HG02885 (cell line): ENCODE measurements at regions not wholly inside any gene's neighbourhood (a gene's known extent, or its start where the extent isn't known, plus 50 kb on each side); places are given as distances from the start of the nearest gene placed in this dataset.
"Not testable (repeated sequence)": the region's sequence is repeated elsewhere in the genome, so short reads cannot be mapped to it uniquely, and the experiment has no call there.

Source experiments
- ATAC-seq: cut with Tn5 transposase; IDR thresholded peaks from one replicate; pipeline ENCODE4 v1.9.1; 2021; ENCODE audit warnings: mild to moderate bottlenecking; ENCODE audit not compliant: unreplicated experiment, poor library complexity

DNA sequence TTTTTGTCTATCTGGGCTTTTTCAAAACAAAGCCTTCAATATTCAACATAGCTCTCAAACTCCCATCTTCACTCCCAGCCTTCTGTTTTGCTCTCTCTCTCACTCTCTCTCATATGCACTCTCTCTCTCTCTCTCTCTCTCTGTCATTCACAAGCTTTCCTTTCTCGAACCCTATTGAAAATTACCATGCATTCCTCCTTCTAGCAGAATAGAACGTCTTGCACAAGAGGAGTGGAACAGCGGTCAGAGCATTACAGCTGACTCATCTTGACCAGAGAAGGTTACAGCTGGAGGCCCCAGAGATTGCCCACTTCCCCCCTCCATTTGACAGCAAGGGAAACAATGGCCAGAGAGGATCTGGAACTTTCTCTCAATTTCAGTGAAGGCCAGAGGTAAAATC lies 51.0 kb upstream of the LIFR start:
- no peak for ATAC-seq

- ATAC-seq, result no peak
Measured at GRCh38 chr5:38607930-38608564, 51.6 kb upstream of the LIFR start.

DNA sequence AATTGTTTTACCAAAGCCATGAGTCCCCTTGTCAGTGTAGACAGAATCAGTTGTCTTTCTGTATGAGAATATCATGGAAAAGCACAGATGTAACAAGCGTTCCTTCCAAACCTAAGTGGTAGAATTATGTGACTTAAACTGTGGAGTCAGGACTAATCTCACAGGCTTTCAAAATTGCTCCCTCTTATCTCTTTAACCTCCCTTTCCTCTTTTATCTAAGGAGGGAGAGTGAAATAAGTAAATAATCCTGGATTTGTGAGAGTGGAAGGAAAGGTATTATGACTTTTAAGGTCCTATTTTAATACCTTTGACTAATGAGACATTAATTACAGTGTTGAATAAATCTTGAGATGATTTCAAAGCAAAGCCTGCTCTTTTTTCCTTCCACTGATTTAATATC lies 52.4 kb upstream of the LIFR start:
- ATAC-seq, result no peak

DNA sequence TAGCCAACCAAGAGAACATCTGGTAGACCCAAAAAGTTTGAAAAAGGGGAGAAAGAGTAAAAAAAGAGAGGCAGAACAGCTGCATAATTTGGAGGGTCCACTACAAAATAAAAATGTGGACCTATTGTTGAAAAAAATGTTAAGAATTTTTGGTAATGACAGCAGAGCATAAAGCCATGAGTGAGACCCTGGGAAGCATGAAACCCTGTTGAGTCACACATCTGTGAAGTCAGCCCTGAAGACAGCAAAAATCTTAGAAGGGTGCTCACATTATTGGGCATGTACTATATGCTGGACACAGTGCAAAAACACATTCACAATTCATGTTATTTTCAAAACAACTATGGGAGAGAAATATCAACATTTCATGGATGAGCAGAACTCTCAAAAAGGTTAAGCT lies 56.4 kb upstream of the LIFR start:
- ATAC-seq, result no peak

DNA sequence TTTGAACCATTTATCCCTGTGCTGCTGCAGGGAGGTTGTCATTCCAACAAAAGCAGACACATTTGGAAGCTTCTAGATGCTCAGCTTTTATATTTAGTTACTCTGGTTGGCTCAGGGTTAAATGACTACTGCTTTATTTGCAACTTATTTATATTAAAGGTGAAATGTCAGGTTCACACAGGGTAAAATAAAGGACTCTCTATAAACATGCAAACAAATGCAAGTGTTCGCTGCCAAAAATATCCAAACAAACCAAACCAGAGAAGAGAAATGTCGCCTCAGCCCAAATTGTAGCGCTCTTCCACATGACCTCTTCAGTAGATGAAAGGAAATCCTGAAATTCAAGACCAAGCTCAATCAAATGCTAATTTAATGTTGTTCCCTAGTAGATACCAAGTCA lies 57.0 kb upstream of the LIFR start:
- ATAC-seq, result no peak

DNA sequence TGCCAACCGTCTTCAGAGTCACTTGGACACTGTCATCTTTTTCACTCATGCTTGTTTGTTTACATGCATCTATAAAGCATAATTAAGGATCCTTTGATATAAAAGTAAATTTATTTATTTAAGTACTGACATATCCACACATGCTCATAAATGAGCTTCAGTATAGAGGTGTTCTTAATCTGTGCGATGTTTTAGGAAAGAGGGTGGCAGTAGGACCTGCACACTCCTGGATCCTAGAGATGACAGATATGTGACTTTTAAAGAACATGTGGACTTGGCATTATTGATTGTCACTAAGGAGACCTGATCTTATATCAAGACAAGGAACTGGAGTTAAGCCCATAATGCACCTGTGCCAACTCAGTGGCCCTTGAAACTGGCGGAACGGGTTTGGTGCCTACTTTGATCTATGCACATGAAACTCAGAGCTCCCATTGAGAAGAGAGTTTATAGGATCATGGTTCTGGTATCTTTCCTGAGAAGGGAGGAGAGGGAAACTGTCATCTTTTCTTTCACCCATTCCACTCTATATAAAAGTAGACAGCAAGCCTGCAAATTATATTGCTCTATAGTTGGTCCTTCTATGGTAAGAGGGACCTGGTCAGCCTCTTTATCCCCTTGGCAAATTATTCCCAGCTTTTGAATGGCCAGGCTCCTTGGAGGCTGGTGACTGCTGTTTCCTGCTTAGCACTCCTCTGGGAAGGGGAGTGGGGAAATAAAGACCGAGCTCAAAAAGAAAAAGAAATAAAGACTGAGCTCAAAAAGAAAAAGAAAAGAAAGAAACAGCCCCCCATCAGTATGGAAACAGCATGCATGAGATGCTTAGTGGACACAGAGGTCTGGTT lies 57.8 kb upstream of the LIFR start:
- no peak for ATAC-seq

GRCh38 chr5:38615042-38615441 lies 58.6 kb upstream of the LIFR start:
- ATAC-seq, result no peak

- ATAC-seq, result no peak
Measured at GRCh38 chr5:38615981-38616451, 59.6 kb upstream of the LIFR start.

DNA sequence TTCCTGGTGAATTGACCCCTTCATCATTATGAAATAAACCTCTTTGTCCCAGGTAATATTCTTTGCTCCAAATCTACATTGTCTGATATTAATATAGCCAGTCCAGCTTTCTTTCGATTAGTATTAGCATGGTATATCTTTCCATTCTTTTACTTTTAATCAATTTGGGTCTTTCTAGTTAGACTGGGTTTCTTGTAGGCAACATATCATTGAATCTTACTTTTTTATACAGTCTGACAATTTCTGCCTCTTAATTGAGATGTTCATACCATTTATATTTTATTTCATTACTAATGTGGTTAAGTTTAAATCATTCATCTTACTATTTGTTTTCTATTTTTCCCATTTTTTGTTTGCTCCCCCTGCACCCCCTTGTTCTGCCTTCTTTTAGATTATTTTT lies 61.7 kb upstream of the LIFR start:
- no peak for ATAC-seq

- no peak for ATAC-seq
Measured at GRCh38 chr5:38621331-38621730, 64.9 kb upstream of the LIFR start.

GRCh38 chr5:38621840-38622437 lies 65.5 kb upstream of the LIFR start:
- ATAC-seq, result no peak

- no peak for ATAC-seq
Measured at GRCh38 chr5:38622723-38623129, 66.3 kb upstream of the LIFR start.

GRCh38 chr5:38624541-38624940 lies 68.1 kb upstream of the LIFR start:
- ATAC-seq, result not testable (repeated sequence)

- ATAC-seq, result not testable (repeated sequence)
Measured at GRCh38 chr5:38631376-38631775, 74.9 kb upstream of the LIFR start.

GRCh38 chr5:38634568-38635369 lies 78.3 kb upstream of the LIFR start:
- ATAC-seq, result no peak

DNA sequence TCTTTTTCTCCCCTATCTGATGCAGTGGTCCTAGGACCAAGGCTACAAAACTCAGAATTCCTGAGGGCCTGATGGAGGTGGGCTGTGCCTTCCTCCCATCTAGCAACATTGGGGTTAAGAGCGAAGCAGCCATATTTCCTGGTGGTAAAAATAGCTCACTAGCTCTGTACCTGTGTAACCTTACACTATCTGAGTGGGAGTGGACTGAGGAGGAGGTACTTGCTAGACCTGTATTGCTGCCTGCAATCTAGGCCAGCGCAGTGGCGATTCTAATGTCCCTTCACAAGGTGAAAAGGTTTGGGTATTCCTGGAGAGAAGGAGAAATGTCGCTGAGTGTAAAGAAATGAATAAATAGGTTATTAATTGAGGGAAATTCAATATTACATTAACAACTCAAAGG lies 80.2 kb upstream of the LIFR start:
- ATAC-seq, result no peak

GRCh38 chr5:38638656-38639055 lies 82.2 kb upstream of the LIFR start:
- no peak for ATAC-seq

DNA sequence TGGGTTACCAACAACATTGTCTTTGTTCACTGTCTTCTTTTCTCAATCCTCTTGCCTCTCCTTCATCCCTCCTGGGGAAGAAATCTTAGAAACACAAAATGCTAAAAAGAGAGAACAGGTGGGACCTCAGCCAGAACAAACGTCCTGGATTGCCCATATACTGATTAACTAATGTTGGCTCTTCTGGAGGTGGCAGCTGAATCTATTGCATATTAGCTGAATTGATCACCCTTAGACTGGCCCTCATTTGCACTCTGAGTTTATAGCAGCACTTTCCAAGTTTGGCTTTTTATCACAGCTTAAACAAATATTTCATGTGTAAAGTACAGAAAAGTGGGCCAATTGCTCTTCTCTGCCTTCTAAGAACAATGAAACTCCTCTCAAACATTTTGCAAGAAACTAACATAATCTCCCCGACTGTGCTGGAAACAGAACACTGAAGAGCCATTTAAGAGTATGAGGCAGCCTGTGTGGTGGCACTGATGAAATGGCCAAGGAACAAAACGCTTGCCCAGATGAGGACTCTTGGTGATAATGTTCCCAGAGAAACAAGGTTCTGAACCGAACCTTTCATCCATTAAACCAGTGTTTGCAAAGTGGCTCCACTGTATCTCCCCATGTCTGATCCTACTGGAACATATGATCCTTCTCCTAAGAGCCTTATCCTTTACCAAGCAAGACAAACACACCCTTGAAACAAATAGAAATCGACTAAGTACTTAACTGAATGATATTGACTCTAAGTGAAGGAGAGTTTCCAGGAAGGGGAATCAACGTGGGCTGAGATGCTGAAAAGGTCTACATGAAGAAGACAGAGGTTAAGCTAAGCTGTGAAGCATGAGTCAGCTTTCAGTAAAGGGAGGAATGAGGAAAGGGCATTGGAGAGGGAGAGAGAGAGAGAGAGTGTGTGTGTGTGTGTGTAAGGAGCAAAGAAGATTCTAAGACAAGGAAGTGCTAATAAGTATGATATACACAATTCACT lies 83.2 kb upstream of the LIFR start:
- no peak for ATAC-seq

DNA sequence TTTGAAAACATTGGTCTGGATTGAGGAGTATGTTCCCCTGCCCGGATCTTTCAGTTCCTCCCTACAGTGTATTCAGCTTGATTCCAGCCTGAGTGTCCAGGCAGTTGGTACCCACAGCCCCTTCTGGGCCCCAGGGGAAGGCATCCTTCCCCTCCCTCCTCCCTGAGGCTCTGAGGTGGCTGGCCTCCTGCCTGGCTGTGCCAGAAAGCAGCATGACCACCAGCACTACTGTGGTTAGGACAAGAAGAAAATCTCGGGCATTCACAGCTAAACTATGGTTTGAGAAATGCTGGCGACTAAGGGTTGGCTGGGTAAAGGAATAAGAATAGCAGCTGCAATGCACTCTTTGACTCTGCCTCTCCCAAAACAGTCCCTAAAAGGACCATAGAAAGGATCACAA lies 84.6 kb upstream of the LIFR start:
- ATAC-seq, result no peak
